ENCODE measurements at regions not wholly inside any gene's neighbourhood (a gene's known extent, or its start where the extent isn't known, plus 50 kb on each side); places are given as distances from the start of the nearest gene placed in this dataset.

- TF ChIP-seq CTCF (IDR thresholded peaks at IDR 0.05; ENCODE audit: insufficient read depth, low read depth, low read length) (no peak), EZH2 (IDR thresholded peaks at IDR 0.05; ENCODE audit: insufficient read depth, low read length) (no peak)
Observed at GRCh38 chr2:34037157-34037556, 438.1 kb upstream of the FAM98A start.
